GM19372 (cell line): ENCODE measurements at regions not wholly inside any gene's neighbourhood (a gene's known extent, or its start where the extent isn't known, plus 50 kb on each side); places are given as distances from the start of the nearest gene placed in this dataset.

Source experiments
- ATAC-seq: cut with Tn5 transposase; IDR thresholded peaks from one replicate; pipeline ENCODE4 v1.9.1; 2021; ENCODE audit warnings: mild to moderate bottlenecking, low read depth, moderate library complexity; ENCODE audit not compliant: unreplicated experiment

GRCh38 chr1:228823200-228823599, 87.9 kb downstream of the RHOU start:
- ATAC-seq: no peak

- no peak for ATAC-seq
These were observed 89.1 kb downstream of the RHOU start for GRCh38 chr1:228824366-228824765.

- no peak for ATAC-seq
These were observed 89.8 kb downstream of the RHOU start for GRCh38 chr1:228825041-228825440.

- peak; percentile 74 for ATAC-seq
These were observed 90.7 kb downstream of the RHOU start for GRCh38 chr1:228825840-228826484.

GRCh38 chr1:228827019-228827418, 91.7 kb downstream of the RHOU start:
- no peak for ATAC-seq

DNA sequence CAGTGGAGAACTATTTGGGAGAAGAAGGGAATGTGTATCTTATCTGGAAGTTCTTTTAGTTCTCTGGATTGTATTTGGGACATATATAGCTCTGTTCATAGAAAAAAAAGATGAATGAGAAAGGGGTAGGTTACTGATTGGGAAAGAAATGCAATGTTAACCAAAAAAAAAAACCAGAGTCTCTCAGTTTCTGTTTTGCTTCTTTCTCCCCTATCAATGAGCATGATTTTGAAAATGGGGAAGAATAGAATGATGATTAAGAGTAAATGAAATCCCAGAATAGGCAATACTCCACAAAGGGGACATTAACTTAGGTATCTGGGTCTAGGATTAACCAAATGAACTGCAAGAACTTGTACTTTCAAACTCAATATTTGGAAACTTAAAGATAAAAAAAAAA, 92.9 kb downstream of the RHOU start:
- no peak for ATAC-seq

DNA sequence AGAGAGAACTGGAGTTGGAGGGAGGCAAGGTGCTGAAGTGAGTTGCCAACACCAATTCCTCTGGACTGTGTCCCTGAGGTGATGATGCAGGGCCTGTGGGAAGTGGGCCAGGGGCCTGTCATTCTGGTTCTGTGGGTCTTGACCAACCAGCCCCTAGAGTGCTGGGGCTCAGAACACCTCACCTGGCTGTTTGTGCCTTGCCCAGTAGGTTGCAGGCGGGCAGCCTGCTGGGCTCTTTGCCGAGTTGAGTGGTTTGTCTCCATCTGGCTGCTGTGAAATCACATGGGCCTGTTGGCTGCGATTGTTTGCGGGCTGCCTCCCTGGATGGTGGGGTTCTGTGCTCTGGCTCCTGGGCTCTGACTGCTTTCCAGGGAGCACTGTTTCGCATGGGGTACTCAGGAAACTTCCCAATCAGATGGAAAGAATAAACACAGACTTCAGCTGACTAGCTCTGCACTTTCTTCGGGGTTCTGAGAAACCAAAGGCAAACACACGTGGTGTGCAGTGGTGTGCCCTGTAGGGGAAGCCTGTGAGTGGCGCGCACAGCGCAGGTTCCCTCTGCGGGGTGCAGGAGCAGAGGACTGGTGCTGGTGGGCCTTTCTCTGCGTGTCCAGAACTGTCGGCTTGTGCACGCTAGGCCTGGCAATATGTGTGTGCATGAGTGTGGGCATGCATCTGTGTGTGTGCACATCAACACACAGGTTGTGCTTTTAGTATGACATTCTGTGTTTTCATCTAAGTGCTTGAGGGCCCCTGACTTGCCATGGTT, 95.1 kb downstream of the RHOU start:
- ATAC-seq: no peak

- ATAC-seq: peak; percentile 72
These were observed 95.7 kb downstream of the RHOU start for GRCh38 chr1:228830954-228831481.

DNA sequence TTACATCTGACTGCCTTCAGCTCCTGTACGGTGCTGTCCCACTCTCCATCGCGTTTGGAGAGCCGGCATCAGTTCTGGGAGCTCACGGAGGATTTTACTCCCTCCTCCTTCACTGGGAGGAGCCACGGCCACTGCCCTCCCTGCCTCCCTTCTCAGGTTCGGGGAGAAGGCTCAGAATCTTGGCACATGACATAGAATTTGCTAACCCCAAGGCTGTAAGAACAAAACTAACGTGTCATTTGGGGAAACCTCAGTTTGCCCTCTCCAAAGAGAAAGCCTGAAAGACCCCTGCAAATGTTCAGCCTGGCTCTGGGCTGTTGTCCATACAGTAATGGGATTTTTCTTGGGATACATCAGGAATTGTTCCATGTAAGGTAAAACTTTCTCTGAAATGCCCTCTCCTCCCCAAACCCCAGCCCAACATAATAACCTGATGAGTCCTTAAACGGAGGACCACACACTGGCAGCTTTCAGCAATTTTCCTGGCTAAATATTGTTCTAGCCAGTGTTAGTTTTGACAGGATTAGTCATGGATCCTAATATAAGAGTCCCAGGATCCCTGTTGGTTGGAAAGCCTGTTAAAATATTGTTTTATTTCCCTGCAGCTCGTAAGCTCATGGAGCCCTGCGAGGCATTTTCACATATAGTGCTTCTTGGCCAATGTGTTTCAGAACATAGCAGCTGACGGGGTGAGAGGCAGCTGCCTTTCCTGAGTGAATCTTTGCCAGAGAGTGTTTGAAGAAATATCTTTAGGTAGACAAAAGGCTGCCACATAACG, 98.8 kb downstream of the RHOU start:
- ATAC-seq: no peak

GRCh38 chr1:228835456-228835855, 100.2 kb downstream of the RHOU start:
- no peak for ATAC-seq

DNA sequence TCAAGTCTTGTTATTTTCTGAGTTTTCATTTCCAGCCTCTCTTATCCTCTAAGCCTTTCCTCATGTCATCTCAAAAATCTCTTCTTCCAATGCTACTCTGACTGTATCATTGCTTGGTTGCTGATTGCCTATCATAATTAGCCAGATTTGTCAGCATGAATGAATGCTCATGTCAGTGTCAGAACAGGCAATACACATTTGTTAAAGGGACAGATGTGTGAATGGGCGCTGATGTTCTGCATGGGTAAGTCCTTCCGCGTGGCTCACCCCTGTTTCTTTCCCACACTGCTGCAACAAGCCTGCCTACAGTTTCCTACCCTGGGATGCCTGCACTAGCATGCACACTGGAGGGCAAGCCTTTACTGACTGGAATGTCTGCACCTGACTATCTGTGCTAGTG, 100.6 kb downstream of the RHOU start:
- ATAC-seq: no peak

DNA sequence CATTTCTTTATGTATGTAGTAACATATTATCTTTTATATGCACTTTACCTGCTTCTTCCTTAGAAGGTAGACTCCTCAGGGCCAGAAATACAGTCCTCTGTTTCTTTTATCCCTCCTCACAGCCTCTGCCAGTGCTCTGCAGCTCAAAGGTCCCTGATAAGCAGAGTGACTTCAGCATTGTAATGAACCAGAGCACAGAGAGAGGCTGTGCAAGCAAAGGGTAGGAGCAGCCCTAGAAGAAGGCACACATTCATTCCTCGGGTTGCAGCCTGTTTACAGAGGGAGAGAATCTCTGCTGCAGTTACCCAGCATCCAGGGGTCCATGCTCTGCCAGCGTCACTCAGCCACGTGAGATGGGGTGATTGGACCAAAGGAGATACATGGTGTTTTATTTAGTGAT, 101.1 kb downstream of the RHOU start:
- ATAC-seq: no peak

- no peak for ATAC-seq
These were observed 101.8 kb downstream of the RHOU start for GRCh38 chr1:228837032-228837431.

- ATAC-seq: peak; percentile 77
These were observed 102.8 kb downstream of the RHOU start for GRCh38 chr1:228837817-228838716.

GRCh38 chr1:228838717-228839500, 103.6 kb downstream of the RHOU start:
- no peak for ATAC-seq

GRCh38 chr1:228839656-228840055, 104.4 kb downstream of the RHOU start:
- ATAC-seq: no peak

- ATAC-seq: no peak
These were observed 106.4 kb downstream of the RHOU start for GRCh38 chr1:228841632-228842031.

GRCh38 chr1:228842094-228842775, 107.0 kb downstream of the RHOU start:
- no peak for ATAC-seq

DNA sequence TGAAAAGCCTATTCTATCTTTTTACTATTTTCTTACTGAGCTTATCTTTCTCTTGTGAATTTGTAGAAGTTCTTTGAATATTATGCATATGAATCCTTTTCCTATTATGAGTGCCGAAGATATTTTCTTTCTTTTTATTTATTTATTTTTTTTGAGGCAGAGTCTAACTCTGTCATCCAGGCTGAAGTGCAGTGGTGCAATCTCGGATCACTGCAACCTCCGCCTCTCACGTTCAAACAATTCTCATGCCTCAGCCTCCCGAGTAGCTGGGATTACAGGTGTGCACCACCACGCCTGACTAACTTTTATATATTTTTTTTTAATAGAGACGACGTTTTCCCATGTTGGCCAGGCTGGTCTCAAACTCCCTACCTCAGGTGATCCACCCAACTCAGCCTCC, 109.8 kb downstream of the RHOU start:
- no peak for ATAC-seq
